HEK293 (cell line): ENCODE measurements at regions not wholly inside any gene's neighbourhood (a gene's known extent, or its start where the extent isn't known, plus 50 kb on each side); places are given as distances from the start of the nearest gene placed in this dataset.

Experiments used
- CTCF ChIA-PET: fragments of 350-600 bp; formaldehyde crosslinking; extraction: SDS; loops from one replicate; lab custom pipeline; 2021; ENCODE audit warnings: antibody characterized with exemption; lab: Yijun Ruan, JAX
- POLR2A ChIA-PET: fragments of 300-600 bp; formaldehyde crosslinking; extraction: SDS; loops from one replicate; lab custom pipeline; 2020; ENCODE audit warnings: antibody characterized with exemption, inconsistent platforms; lab: Yijun Ruan, JAX
- H3K27ac ChIP-seq: fragments of 200-500 bp; sonication (Bioruptor generic); 2 replicates; pipeline ENCODE4 v1.5.1; 2014; ENCODE audit warnings: low read depth, low read length, control low read depth, inconsistent platforms; ENCODE audit errors: extremely low read depth
- H3K36me3 ChIP-seq, 2 experiments: fragments of 200-500 bp in 1 of 2; sonication (Bioruptor generic) in 1 of 2; 1 replicate in 1 of 2; 2 replicates in 1 of 2; pipeline ENCODE4 v1.5.1; 2014 to 2017; ENCODE audit warnings: inconsistent platforms in 2 of 2, low read length in 2 of 2; ENCODE audit not compliant: control insufficient read depth in 2 of 2, insufficient read depth in 1 of 2
- H3K4me1 ChIP-seq: fragments of 200-500 bp; sonication (Bioruptor generic); 2 replicates; pipeline ENCODE4 v1.5.1; 2014; ENCODE audit warnings: mild to moderate bottlenecking, low read length, inconsistent platforms; ENCODE audit not compliant: control insufficient read depth, insufficient read depth
- H3K4me3 ChIP-seq: 2 replicates; pipeline ENCODE4 v1.5.1; 2011; ENCODE audit warnings: low read depth, mild to moderate bottlenecking, control low read depth, low read length, moderate library complexity
- H3K9me3 ChIP-seq: fragments of 200-500 bp; sonication (Bioruptor generic); 2 replicates; pipeline ENCODE4 v1.5.1; 2014; ENCODE audit warnings: low read depth, low read length, inconsistent platforms; ENCODE audit not compliant: control insufficient read depth, insufficient read depth
- ELK4 ChIP-seq: IDR thresholded peaks from 2 replicates; pipeline ENCODE4 v1.6.1; 2011; ENCODE audit warnings: mild to moderate bottlenecking, low read depth, low read length, borderline replicate concordance
- GLI2 ChIP-seq: fragments of 450-650 bp; formaldehyde crosslinking; IDR thresholded peaks from 2 replicates; pipeline ENCODE4; 2017; ENCODE audit warnings: missing biosample characterization, missing genetic modification characterization, low read depth, borderline replicate concordance
- HOXC10 ChIP-seq: sonication (generic); formaldehyde crosslinking; IDR thresholded peaks from 2 replicates; pipeline ENCODE4 v1.8.1; 2023; ENCODE audit warnings: mild to moderate bottlenecking, missing genetic modification reagents
- OSR2 ChIP-seq: fragments of 450-650 bp; formaldehyde crosslinking; IDR thresholded peaks from 2 replicates; pipeline ENCODE4 v1.5.1; 2016; ENCODE audit warnings: missing biosample characterization, missing genetic modification characterization
- ZNF121 ChIP-seq: fragments of 450-650 bp; formaldehyde crosslinking; IDR thresholded peaks from 2 replicates; pipeline ENCODE4 v1.5.1; 2016; ENCODE audit warnings: missing biosample characterization, missing genetic modification characterization
- ZNF155 ChIP-seq: fragments of 450-650 bp; formaldehyde crosslinking; IDR thresholded peaks from 2 replicates; pipeline ENCODE4 v1.5.1; 2016; ENCODE audit warnings: missing biosample characterization, missing genetic modification characterization
- ZNF280C ChIP-seq: fragments of 450-650 bp; formaldehyde crosslinking; IDR thresholded peaks from 2 replicates; pipeline ENCODE4 v1.5.1; 2016; ENCODE audit warnings: missing biosample characterization, missing genetic modification characterization
- ZNF302 ChIP-seq: fragments of 450-650 bp; formaldehyde crosslinking; IDR thresholded peaks from 2 replicates; pipeline ENCODE4 v1.5.1; 2016; ENCODE audit warnings: missing biosample characterization, missing genetic modification characterization, low read depth
- ZNF366 ChIP-seq: fragments of 450-650 bp; formaldehyde crosslinking; conservative IDR thresholded peaks from 2 replicates; pipeline ENCODE4 v1.5.1; 2016; ENCODE audit warnings: missing biosample characterization, missing genetic modification characterization
- ZNF548 ChIP-seq: fragments of 450-650 bp; formaldehyde crosslinking; IDR thresholded peaks from 2 replicates; pipeline ENCODE4 v1.5.1; 2016; ENCODE audit warnings: missing biosample characterization, missing genetic modification characterization
- ZNF558 ChIP-seq: fragments of 450-650 bp; formaldehyde crosslinking; IDR thresholded peaks from 2 replicates; pipeline ENCODE4 v1.5.1; 2016; ENCODE audit warnings: missing biosample characterization, missing genetic modification characterization
- ZNF626 ChIP-seq: fragments of 450-650 bp; sonication (Bioruptor Pico); formaldehyde crosslinking; IDR thresholded peaks from 2 replicates; pipeline ENCODE4 v1.5.1; 2018; ENCODE audit warnings: missing biosample characterization, missing genetic modification characterization, inconsistent platforms
- ZNF707 ChIP-seq: fragments of 450-650 bp; formaldehyde crosslinking; IDR thresholded peaks from 2 replicates; pipeline ENCODE4 v1.5.1; 2016; ENCODE audit warnings: missing biosample characterization, missing genetic modification characterization
- TF ChIP-seq, protein P1 (sequence below): fragments of 450-650 bp; formaldehyde crosslinking; IDR thresholded peaks from 2 replicates; pipeline ENCODE4 v1.5.1; 2016; ENCODE audit warnings: missing biosample characterization, missing genetic modification characterization
- TF ChIP-seq, protein P2 (sequence below): fragments of 450-650 bp; formaldehyde crosslinking; optimal IDR thresholded peaks from 2 replicates; pipeline ENCODE3; 2016; ENCODE audit warnings: missing biosample characterization, mild to moderate bottlenecking, missing genetic modification characterization
- TF ChIP-seq, protein P3 (sequence below): fragments of 450-650 bp; formaldehyde crosslinking; IDR thresholded peaks from 2 replicates; pipeline ENCODE4 v1.5.1; 2017; ENCODE audit warnings: missing biosample characterization, missing genetic modification characterization
- TF ChIP-seq, protein P4 (sequence below): fragments of 450-650 bp; formaldehyde crosslinking; IDR thresholded peaks from 2 replicates; pipeline ENCODE4 v1.5.1; 2016; ENCODE audit warnings: missing biosample characterization, missing genetic modification characterization, borderline replicate concordance

DNA sequence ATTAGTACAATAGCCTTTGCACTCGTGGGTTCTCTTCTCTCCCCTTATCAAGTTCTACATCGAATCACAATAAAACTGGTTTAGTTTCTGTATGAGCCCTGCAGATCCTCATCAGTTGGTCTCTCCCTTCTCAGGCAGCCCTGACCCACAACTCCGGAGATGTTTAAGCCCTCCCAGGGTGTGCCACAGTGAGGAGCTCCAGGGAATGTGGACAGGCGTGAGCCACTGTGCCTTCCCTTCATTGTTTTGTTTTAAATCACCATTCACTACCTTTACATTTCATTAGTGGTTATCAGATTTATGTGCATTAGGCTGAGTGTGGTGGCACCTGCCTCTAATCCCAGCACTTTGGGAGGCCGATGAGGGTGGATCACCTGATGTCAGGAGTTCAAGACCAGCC, 133.2 kb downstream of the LARP7 start:
- Histone ChIP-seq H3K4me1 (0 out of 2 replicates have a peak, but pooled peaks cover under 1% of the 10 kb centered on the region), H3K36me3 (no peaks in the 10 kb centered on the region), H3K4me3 (no peak overlapping the region), H3K27ac (no peak overlapping the region), H3K9me3 (no peaks in the 10 kb centered on the region)
- CTCF ChIA-PET, result no interaction called here
- POLR2A ChIA-PET, result no interaction called here
- TF ChIP-seq, protein P1, sequence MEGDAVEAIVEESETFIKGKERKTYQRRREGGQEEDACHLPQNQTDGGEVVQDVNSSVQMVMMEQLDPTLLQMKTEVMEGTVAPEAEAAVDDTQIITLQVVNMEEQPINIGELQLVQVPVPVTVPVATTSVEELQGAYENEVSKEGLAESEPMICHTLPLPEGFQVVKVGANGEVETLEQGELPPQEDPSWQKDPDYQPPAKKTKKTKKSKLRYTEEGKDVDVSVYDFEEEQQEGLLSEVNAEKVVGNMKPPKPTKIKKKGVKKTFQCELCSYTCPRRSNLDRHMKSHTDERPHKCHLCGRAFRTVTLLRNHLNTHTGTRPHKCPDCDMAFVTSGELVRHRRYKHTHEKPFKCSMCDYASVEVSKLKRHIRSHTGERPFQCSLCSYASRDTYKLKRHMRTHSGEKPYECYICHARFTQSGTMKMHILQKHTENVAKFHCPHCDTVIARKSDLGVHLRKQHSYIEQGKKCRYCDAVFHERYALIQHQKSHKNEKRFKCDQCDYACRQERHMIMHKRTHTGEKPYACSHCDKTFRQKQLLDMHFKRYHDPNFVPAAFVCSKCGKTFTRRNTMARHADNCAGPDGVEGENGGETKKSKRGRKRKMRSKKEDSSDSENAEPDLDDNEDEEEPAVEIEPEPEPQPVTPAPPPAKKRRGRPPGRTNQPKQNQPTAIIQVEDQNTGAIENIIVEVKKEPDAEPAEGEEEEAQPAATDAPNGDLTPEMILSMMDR (tag by site-specific recombination), result no peak
- TF ChIP-seq ZNF121 (tag by site-specific recombination) (no peak), ZNF707 (tag by site-specific recombination) (no peak), HOXC10 (CRISPR knock-in tag) (no peak), ZNF626 (no peak), ELK4 (no peak)
- TF ChIP-seq, protein P2, sequence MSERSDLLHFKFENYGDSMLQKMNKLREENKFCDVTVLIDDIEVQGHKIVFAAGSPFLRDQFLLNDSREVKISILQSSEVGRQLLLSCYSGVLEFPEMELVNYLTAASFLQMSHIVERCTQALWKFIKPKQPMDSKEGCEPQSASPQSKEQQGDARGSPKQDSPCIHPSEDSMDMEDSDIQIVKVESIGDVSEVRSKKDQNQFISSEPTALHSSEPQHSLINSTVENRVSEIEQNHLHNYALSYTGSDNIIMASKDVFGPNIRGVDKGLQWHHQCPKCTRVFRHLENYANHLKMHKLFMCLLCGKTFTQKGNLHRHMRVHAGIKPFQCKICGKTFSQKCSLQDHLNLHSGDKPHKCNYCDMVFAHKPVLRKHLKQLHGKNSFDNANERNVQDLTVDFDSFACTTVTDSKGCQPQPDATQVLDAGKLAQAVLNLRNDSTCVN (tag by site-specific recombination), result no peak
- TF ChIP-seq, all 188 proteins: peak for 0

GRCh38 chr4:112775801-112776200, 138.9 kb downstream of the LARP7 start:
- no peaks in the 10 kb centered on the region for H3K4me1 ChIP-seq
- CTCF ChIA-PET, result interaction anchor here (2.5 to 2.8 kb wide), 2 partner anchors 10 to 163 kb away, joined by 10 to 17 read pairs; no protein-coding TSS in a partner anchor
- POLR2A ChIA-PET, result no interaction called here
- TF ChIP-seq ZNF558 (tag by site-specific recombination), result no peak
- TF ChIP-seq GLI2 (tag by site-specific recombination), result no peak
- TF ChIP-seq, protein P3, sequence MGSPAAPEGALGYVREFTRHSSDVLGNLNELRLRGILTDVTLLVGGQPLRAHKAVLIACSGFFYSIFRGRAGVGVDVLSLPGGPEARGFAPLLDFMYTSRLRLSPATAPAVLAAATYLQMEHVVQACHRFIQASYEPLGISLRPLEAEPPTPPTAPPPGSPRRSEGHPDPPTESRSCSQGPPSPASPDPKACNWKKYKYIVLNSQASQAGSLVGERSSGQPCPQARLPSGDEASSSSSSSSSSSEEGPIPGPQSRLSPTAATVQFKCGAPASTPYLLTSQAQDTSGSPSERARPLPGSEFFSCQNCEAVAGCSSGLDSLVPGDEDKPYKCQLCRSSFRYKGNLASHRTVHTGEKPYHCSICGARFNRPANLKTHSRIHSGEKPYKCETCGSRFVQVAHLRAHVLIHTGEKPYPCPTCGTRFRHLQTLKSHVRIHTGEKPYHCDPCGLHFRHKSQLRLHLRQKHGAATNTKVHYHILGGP (tag by site-specific recombination), result no peak
- TF ChIP-seq ZNF302 (tag by site-specific recombination), result no peak
- no peak for TF ChIP-seq ZNF548 (tag by site-specific recombination)
- no peak for TF ChIP-seq ZNF155 (tag by site-specific recombination)
- TF ChIP-seq ZNF280C (tag by site-specific recombination), result no peak
- TF ChIP-seq, protein P4, sequence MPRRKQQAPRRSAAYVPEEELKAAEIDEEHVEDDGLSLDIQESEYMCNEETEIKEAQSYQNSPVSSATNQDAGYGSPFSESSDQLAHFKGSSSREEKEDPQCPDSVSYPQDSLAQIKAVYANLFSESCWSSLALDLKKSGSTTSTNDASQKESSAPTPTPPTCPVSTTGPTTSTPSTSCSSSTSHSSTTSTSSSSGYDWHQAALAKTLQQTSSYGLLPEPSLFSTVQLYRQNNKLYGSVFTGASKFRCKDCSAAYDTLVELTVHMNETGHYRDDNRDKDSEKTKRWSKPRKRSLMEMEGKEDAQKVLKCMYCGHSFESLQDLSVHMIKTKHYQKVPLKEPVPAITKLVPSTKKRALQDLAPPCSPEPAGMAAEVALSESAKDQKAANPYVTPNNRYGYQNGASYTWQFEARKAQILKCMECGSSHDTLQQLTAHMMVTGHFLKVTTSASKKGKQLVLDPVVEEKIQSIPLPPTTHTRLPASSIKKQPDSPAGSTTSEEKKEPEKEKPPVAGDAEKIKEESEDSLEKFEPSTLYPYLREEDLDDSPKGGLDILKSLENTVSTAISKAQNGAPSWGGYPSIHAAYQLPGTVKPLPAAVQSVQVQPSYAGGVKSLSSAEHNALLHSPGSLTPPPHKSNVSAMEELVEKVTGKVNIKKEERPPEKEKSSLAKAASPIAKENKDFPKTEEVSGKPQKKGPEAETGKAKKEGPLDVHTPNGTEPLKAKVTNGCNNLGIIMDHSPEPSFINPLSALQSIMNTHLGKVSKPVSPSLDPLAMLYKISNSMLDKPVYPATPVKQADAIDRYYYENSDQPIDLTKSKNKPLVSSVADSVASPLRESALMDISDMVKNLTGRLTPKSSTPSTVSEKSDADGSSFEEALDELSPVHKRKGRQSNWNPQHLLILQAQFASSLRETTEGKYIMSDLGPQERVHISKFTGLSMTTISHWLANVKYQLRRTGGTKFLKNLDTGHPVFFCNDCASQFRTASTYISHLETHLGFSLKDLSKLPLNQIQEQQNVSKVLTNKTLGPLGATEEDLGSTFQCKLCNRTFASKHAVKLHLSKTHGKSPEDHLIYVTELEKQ, result no peak
- TF ChIP-seq ZNF366 (tag by site-specific recombination), result no peak
- TF ChIP-seq OSR2, result no peak
- no peaks in the 10 kb centered on the region for H3K36me3 ChIP-seq
- no peaks in the 10 kb centered on the region for H3K9me3 ChIP-seq
- H3K4me3 ChIP-seq, result no peak overlapping the region
- H3K27ac ChIP-seq, result no peak overlapping the region
